Smooth muscle cell (in vitro differentiated cells): ENCODE measurements at regions not wholly inside any gene's neighbourhood (a gene's known extent, or its start where the extent isn't known, plus 50 kb on each side); places are given as distances from the start of the nearest gene placed in this dataset.

Experiments
- DNase-seq: peaks from one replicate; lab custom pipeline; 2025; ENCODE audit not compliant: unreplicated experiment; lab: John Stamatoyannopoulos, UW
- H2AFZ ChIP-seq: fragments of 200-600 bp; sonication (generic); 2 replicates; pipeline ENCODE4 v1.6.0; 2016; ENCODE audit warnings: antibody characterized with exemption, low read depth, mild to moderate bottlenecking
- H3F3A ChIP-seq: fragments of 200-600 bp; sonication (generic); 2 replicates; pipeline ENCODE4 v1.6.0; 2017; ENCODE audit warnings: antibody characterized with exemption, low read depth
- H3K27ac ChIP-seq: fragments of 200-600 bp; sonication (generic); 2 replicates; pipeline ENCODE4 v1.5.1; 2016; ENCODE audit warnings: low read depth, mild to moderate bottlenecking
- H3K27me3 ChIP-seq: fragments of 200-600 bp; sonication (generic); 2 replicates; pipeline ENCODE4 v1.6.1; 2016; ENCODE audit warnings: low read depth, mild to moderate bottlenecking
- H3K36me3 ChIP-seq: fragments of 200-600 bp; sonication (generic); 2 replicates; pipeline ENCODE4 v1.5.1; 2016; ENCODE audit warnings: low read depth
- H3K4me1 ChIP-seq: fragments of 200-600 bp; sonication (generic); 2 replicates; pipeline ENCODE4 v1.5.1; 2016; ENCODE audit warnings: low read depth
- H3K4me2 ChIP-seq: fragments of 200-600 bp; sonication (generic); 2 replicates; pipeline ENCODE4 v1.6.0; 2016; ENCODE audit warnings: mild to moderate bottlenecking
- H3K4me3 ChIP-seq: fragments of 200-600 bp; sonication (generic); 2 replicates; pipeline ENCODE4 v1.5.1; 2016; ENCODE audit warnings: mild to moderate bottlenecking
- H3K79me2 ChIP-seq: fragments of 200-600 bp; sonication (generic); 2 replicates; pipeline ENCODE4 v1.6.0; 2016; ENCODE audit warnings: low read depth, mild to moderate bottlenecking
- H3K9ac ChIP-seq: fragments of 200-600 bp; sonication (generic); 2 replicates; pipeline ENCODE4 v1.6.0; 2016; ENCODE audit warnings: low read depth
- H3K9me3 ChIP-seq: fragments of 200-600 bp; sonication (generic); replicated peaks from 2 replicates; pipeline ENCODE4 v1.5.1; 2016; ENCODE audit warnings: low read depth
- H4K20me1 ChIP-seq: fragments of 200-600 bp; sonication (generic); 2 replicates; pipeline ENCODE4 v1.6.0; 2016; ENCODE audit warnings: low read depth
- CTCF ChIP-seq: fragments of 200-600 bp; sonication (generic); IDR thresholded peaks from 2 replicates; pipeline ENCODE4 v1.5.1; 2017; ENCODE audit warnings: borderline replicate concordance, mild to moderate bottlenecking, antibody characterized with exemption; ENCODE audit not compliant: insufficient read depth, poor library complexity, severe bottlenecking
- WGBS: methylation state at CpG from one replicate; pipeline ENCODE4 v1.1.7; 2016; ENCODE audit warnings: low lambda C conversion rate; 5-methylcytosine and 5-hydroxymethylcytosine counted together

DNA sequence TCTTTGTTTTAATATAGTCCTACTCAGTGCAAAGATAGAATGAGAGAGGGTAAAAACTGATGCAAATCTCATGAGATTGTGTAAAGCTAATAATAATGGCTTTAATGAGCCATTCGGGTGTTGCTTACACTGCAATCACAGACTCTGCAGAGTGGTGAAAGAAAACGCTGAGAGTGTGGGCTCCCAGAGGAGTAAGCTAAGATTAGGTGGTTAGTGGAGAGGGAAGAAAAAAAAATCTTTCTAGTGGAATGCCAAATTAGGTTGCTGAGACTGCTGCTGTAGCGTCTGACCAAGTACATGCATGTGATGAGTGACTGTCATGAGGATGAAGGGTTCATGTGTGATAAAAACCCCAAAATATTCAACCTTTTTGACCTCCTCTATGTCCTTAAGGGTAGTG lies 645.9 kb upstream of the ADGRL4 start:
- H2AFZ ChIP-seq: peak overlapping the region; percentile 47
- H3K27me3 ChIP-seq: no peaks in the 10 kb centered on the region
- no peak overlapping the region for H3K27ac ChIP-seq
- no peaks in the 10 kb centered on the region for H3K36me3 ChIP-seq
- no peaks in the 10 kb centered on the region for H3K9me3 ChIP-seq
- no peak for TF ChIP-seq CTCF
- no peak for DNase-seq
- H3K4me1 ChIP-seq: peaks cover 8% of the 10 kb centered on the region
- H4K20me1 ChIP-seq: no peaks in the 10 kb centered on the region
- H3K79me2 ChIP-seq: no peaks in the 10 kb centered on the region
- no peak overlapping the region for H3K4me2 ChIP-seq
- WGBS: 25% methylated on average over 3 of the region's 3 CpGs
- H3K4me3 ChIP-seq: no peak overlapping the region
- no peaks in the 10 kb centered on the region for H3F3A ChIP-seq
- H3K9ac ChIP-seq: no peak overlapping the region

- Histone ChIP-seq H3K9ac (no peak overlapping the region), H3K79me2 (no peaks in the 10 kb centered on the region), H3K27me3 (no peaks in the 10 kb centered on the region), H3K36me3 (no peaks in the 10 kb centered on the region), H3F3A (no peaks in the 10 kb centered on the region), H2AFZ (no peak overlapping the region), H4K20me1 (no peaks in the 10 kb centered on the region), H3K9me3 (no peaks in the 10 kb centered on the region), H3K4me3 (no peak overlapping the region), H3K4me1 (peaks cover 7% of the 10 kb centered on the region), H3K4me2 (no peak overlapping the region), H3K27ac (no peak overlapping the region)
- no peak for TF ChIP-seq CTCF
- 100% methylated on average over 1 of the region's 1 CpG for WGBS
- no peak for DNase-seq
Observed at GRCh38 chr1:79648126-79648525, 641.6 kb upstream of the ADGRL4 start.

DNA sequence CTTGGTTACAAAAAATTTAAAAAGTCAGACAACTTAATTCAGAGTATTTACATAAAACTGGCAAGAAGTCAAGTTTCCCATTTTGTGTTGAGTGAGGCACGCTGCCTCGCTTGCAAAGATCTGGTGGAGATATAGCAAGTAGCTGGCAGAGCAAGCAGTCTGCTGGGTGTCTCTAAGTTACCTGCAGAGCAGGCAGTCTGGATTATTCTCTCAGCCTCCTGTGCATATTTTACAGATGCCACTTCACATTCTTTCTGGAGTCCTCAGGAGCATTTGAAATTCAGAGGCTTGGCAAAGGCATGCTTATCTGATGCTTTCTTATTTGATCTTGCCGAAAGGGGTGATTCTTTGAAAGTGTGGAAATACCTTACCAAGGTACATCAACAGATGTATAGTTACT lies 640.4 kb upstream of the ADGRL4 start:
- no peak overlapping the region for H3K4me3 ChIP-seq
- H3K27ac ChIP-seq: no peak overlapping the region
- H3K4me2 ChIP-seq: no peak overlapping the region
- no peaks in the 10 kb centered on the region for H3K9me3 ChIP-seq
- no peaks in the 10 kb centered on the region for H3K79me2 ChIP-seq
- H4K20me1 ChIP-seq: no peaks in the 10 kb centered on the region
- H3K36me3 ChIP-seq: no peaks in the 10 kb centered on the region
- H3K4me1 ChIP-seq: no peaks in the 10 kb centered on the region
- DNase-seq: no peak
- H3K9ac ChIP-seq: no peak overlapping the region
- no peak for TF ChIP-seq CTCF
- H3K27me3 ChIP-seq: no peaks in the 10 kb centered on the region
- no peak overlapping the region for H2AFZ ChIP-seq
- H3F3A ChIP-seq: no peaks in the 10 kb centered on the region
- WGBS: 27% methylated on average over 3 of the region's 3 CpGs

DNA sequence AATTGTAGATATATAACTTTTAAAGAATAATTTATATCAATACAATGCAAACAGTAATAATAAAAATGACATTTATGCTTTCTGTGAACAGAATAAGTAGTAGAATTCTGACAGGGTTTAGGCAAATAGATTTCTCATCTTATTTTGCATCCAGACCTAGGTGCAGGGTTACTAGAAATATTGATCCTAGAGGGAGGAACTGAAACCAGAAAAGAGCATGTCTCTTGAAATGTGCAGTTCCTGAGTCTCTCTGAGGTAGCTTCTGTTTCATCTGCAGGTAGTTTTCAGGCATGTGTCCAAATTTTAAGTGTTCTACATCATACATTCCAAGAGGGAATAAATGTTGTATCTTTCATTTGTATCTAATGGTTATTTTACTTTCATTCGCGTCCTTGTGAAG lies 631.9 kb upstream of the ADGRL4 start:
- no peak overlapping the region for H3K4me3 ChIP-seq
- no peak overlapping the region for H2AFZ ChIP-seq
- no peaks in the 10 kb centered on the region for H3F3A ChIP-seq
- no peaks in the 10 kb centered on the region for H3K4me1 ChIP-seq
- H3K36me3 ChIP-seq: no peaks in the 10 kb centered on the region
- no peak overlapping the region for H3K4me2 ChIP-seq
- no peaks in the 10 kb centered on the region for H4K20me1 ChIP-seq
- no peak for TF ChIP-seq CTCF
- H3K27ac ChIP-seq: no peak overlapping the region
- 81% methylated on average over 2 of the region's 2 CpGs for WGBS
- no peaks in the 10 kb centered on the region for H3K79me2 ChIP-seq
- no peak overlapping the region for H3K9ac ChIP-seq
- no peak for DNase-seq
- H3K9me3 ChIP-seq: no peaks in the 10 kb centered on the region
- no peaks in the 10 kb centered on the region for H3K27me3 ChIP-seq
